Esophagus squamous epithelium (tissue), 5 donors: ENCODE measurements at regions not wholly inside any gene's neighbourhood (a gene's known extent, or its start where the extent isn't known, plus 50 kb on each side); places are given as distances from the start of the nearest gene placed in this dataset.

ENCODE experiments used
- DNase-seq: peaks from one replicate; lab custom pipeline; 2025; lab: John Stamatoyannopoulos, UW
- H3K27ac ChIP-seq, 4 donors: fragments of 200-600 bp; sonication (generic); one replicate each; pipeline ENCODE4 v1.5.1; 2016 to 2019; ENCODE audit warnings: mild to moderate bottlenecking in 1 of 4
- H3K27me3 ChIP-seq, 4 donors: fragments of 200-600 bp; sonication (generic); 1 replicate in 3 of 4; 2 replicates in 1 of 4; pipeline versions ENCODE4 v1.5.1 to v1.6.0; 2017 to 2021; ENCODE audit warnings: antibody characterized with exemption in 1 of 4
- H3K36me3 ChIP-seq, 3 donors: fragments of 200-600 bp; sonication (generic); one replicate each; pipeline ENCODE4 v1.5.1; 2016 to 2019
- H3K4me1 ChIP-seq, 3 donors: fragments of 200-600 bp; sonication (generic); one replicate each; pipeline ENCODE4 v1.5.1; 2017 to 2019
- H3K4me3 ChIP-seq, 4 donors: fragments of 200-600 bp; sonication (generic); 1 replicate in 3 of 4; 2 replicates in 1 of 4; pipeline ENCODE4 v1.5.1; 2016 to 2019; ENCODE audit warnings: mild to moderate bottlenecking in 2 of 4, moderate library complexity in 1 of 4
- H3K9me3 ChIP-seq, 3 donors: fragments of 200-600 bp; sonication (generic); one replicate each; pipeline ENCODE4 v1.5.1; 2016 to 2019
- POLR2A ChIP-seq, 4 donors: fragments of 450-650 bp; IDR thresholded peaks; one replicate each; pipeline ENCODE4 v1.6.1; 2017; ENCODE audit warnings: antibody characterized with exemption in 4 of 4, mild to moderate bottlenecking in 4 of 4, moderate library complexity in 3 of 4
- WGBS, 2 donors: methylation state at CpG; one replicate each; pipeline ENCODE4 v1.1.5; 2018; 5-methylcytosine and 5-hydroxymethylcytosine counted together
- intact Hi-C: fragments of 100-400 bp; cut with DNase I; formaldehyde crosslinking; loops from one replicate; pipeline ENCODE4 v1.15.0; 2022
- TF ChIP-seq, protein P1 (sequence below), 6 experiments: fragments of 450-650 bp in 4 of 6; fragments of 200-600 bp in 2 of 6; sonication (generic) in 2 of 6; IDR thresholded peaks; one replicate each; pipeline ENCODE4 v1.5.1; 2016 to 2019; ENCODE audit warnings: antibody characterized with exemption in 6 of 6, mild to moderate bottlenecking in 4 of 6, moderate library complexity in 4 of 6
- donor health status: DM: yes; HTN: yes; CAD: no.

DNA sequence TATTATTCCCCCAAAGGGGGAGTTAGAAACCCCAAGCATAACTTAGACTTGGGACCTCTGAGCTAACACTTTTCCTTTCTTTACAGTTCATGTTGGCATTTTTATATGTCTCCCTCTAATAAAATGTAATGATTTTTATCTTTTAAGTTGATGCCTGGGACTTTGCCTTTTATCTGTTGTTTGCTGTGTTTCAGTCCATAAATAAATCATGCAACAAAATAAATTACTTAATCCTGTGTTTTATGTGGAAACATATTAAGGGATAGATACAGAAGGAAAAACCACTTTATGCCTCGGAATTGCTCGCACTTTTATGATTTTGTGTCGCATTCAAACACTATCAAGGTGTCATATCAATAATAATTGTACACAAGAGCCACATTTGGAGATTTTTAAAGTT is 93.7 kb upstream of the TBC1D5 start:
- Histone ChIP-seq H3K4me1 (no peaks in the 10 kb centered on the region), H3K36me3 (no peaks in the 10 kb centered on the region), H3K27ac (no peak overlapping the region), H3K27me3 (peaks cover 0 to 7% (median 0%) of the 10 kb centered on the region in 4 donors), H3K4me3 (no peak overlapping the region), H3K9me3 (no peaks in the 10 kb centered on the region)
- TF ChIP-seq, protein P1, sequence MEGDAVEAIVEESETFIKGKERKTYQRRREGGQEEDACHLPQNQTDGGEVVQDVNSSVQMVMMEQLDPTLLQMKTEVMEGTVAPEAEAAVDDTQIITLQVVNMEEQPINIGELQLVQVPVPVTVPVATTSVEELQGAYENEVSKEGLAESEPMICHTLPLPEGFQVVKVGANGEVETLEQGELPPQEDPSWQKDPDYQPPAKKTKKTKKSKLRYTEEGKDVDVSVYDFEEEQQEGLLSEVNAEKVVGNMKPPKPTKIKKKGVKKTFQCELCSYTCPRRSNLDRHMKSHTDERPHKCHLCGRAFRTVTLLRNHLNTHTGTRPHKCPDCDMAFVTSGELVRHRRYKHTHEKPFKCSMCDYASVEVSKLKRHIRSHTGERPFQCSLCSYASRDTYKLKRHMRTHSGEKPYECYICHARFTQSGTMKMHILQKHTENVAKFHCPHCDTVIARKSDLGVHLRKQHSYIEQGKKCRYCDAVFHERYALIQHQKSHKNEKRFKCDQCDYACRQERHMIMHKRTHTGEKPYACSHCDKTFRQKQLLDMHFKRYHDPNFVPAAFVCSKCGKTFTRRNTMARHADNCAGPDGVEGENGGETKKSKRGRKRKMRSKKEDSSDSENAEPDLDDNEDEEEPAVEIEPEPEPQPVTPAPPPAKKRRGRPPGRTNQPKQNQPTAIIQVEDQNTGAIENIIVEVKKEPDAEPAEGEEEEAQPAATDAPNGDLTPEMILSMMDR (IDR thresholded peaks at IDR 0.05), result no peak
- no peak for TF ChIP-seq POLR2A (IDR thresholded peaks at IDR 0.05)
- WGBS, 2 donors, result 80 to 93% methylated on average over 3 of the region's 3 CpGs
- DNase-seq, result no peak
- intact Hi-C loops, result no loop called here

DNA sequence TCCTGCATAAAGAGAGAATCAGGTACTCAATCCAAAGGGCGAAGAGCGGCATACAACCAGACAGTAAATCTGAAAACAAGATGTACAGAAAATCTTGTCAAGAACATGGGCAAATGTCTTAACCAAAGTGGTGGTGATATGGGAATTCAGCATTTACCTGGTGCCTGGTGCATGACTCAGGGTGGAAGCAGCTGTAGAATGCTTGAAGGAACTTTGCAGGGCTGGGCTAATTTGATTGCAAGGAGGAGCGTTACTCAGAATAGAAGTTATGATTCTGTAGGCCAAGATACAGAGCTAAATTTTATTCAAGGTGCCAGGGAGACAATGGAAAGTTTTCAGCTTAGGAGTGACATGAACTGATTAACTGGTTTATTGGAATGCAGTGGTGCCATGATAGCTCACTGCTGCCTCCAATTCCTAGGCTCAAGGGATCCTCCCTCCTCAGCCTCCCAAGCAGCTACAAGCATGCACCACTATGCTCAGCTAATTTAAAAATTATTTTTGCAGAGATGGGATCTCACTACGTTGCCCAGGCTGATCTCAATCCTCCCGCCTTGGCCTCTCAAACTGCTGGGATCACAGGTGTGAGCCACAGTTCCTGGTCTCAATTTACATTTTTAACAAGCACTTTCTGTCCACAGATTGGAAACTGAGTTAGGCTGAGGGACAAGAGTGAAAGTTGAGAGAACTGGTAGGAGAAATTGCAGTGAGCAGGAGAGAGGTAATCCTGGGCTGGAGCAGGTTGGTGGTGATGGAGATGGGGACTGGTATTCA is 91.5 kb upstream of the TBC1D5 start:
- intact Hi-C loops, result loop anchor here (5.0 kb wide), 1 partner anchor 402 kb away; no protein-coding TSS in a partner anchor
- Histone ChIP-seq H3K27me3 (no peaks in the 10 kb centered on the region), H3K36me3 (no peaks in the 10 kb centered on the region), H3K4me3 (no peak overlapping the region), H3K27ac (no peak overlapping the region), H3K4me1 (no peaks in the 10 kb centered on the region), H3K9me3 (no peaks in the 10 kb centered on the region)
- DNase-seq, result no peak
- no peak for TF ChIP-seq POLR2A (IDR thresholded peaks at IDR 0.05)
- TF ChIP-seq, protein P1 (IDR thresholded peaks at IDR 0.05), result no peak
- 86 to 90% methylated on average over 5 of the region's 5 CpGs for WGBS, 2 donors

DNA sequence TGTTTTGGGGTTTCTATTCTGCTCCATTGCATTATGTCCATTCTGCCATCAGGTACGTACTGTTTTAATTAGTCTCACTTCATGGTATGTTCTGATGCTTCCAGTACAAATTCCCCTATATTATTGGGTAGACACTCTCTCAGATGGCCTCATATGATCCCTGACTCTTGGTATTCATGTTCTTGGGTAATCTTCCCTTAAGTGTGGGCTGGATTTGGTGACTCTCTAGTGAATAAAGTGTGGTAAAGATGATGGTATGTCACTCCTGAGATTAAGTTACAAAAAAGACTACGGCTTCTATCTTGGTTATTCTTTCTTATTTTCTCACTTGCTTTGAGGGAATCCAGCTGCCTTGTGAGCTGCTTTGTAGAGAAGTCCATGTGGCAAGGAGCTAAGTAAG is 89.6 kb upstream of the TBC1D5 start:
- Histone ChIP-seq H3K36me3 (no peaks in the 10 kb centered on the region), H3K27ac (no peak overlapping the region), H3K4me3 (no peak overlapping the region), H3K9me3 (no peaks in the 10 kb centered on the region), H3K27me3 (no peaks in the 10 kb centered on the region), H3K4me1 (no peaks in the 10 kb centered on the region)
- TF ChIP-seq POLR2A (IDR thresholded peaks at IDR 0.05), result no peak
- TF ChIP-seq, protein P1 (IDR thresholded peaks at IDR 0.05), result no peak
- DNase-seq, result no peak
- 83 to 92% methylated on average over 2 of the region's 2 CpGs for WGBS, 2 donors
- intact Hi-C loops, result loop anchor here (5.0 kb wide), 1 partner anchor 400 kb away; no protein-coding TSS in a partner anchor

DNA sequence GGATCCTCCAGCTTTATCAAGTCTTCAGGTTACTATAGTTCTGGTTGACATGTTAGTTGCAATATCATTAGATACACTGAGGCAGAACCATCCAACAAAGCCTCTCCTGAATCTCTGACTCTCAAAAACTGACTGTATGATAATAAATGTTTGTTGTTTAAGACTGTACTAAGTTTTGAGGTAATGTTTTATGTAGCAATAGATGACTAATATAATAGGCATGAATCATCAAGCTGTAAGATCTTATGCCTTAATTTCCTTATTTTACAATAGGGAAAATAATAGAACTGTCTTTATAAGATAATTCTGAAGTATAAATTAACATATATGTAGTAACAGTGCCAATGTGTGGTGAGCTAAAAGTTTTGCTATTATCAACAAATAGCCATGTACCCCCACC is 88.9 kb upstream of the TBC1D5 start:
- Histone ChIP-seq H3K4me3 (no peak overlapping the region), H3K27me3 (no peaks in the 10 kb centered on the region), H3K27ac (no peak overlapping the region), H3K36me3 (no peaks in the 10 kb centered on the region), H3K9me3 (no peaks in the 10 kb centered on the region), H3K4me1 (no peaks in the 10 kb centered on the region)
- intact Hi-C loops, result loop anchor here (5.0 kb wide), 1 partner anchor 399 kb away; no protein-coding TSS in a partner anchor
- TF ChIP-seq, protein P1 (IDR thresholded peaks at IDR 0.05), result no peak
- TF ChIP-seq POLR2A (IDR thresholded peaks at IDR 0.05), result no peak
- DNase-seq, result no peak

DNA sequence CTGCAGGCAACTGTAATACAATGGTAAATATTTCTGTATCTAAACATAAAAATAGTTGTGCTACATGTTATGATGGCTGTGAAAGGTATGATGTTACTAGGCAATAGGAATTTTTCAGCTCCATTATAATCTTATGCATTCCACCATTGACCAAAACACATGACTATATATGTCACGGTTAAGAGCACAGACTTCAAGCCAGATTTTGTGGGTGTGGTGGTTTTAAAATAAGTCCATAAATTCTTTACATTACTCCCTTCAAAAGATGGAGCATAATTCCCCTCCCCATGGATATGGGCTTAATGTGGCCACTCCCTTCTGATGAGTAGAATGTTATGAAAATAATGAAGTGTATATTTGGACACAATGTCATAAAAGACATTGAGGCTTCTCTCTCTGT is 88.4 kb upstream of the TBC1D5 start:
- H3K4me3 ChIP-seq, result no peak overlapping the region
- no peaks in the 10 kb centered on the region for H3K36me3 ChIP-seq
- intact Hi-C loops, result loop anchor here (5.0 kb wide), 1 partner anchor 398 kb away; no protein-coding TSS in a partner anchor
- 32 to 62% methylated on average over 1 of the region's 1 CpG for WGBS, 2 donors
- no peaks in the 10 kb centered on the region for H3K4me1 ChIP-seq
- H3K9me3 ChIP-seq, result no peaks in the 10 kb centered on the region
- H3K27me3 ChIP-seq, result no peaks in the 10 kb centered on the region
- no peak for DNase-seq
- no peak overlapping the region for H3K27ac ChIP-seq
- TF ChIP-seq POLR2A (IDR thresholded peaks at IDR 0.05), result no peak
- TF ChIP-seq, protein P1 (IDR thresholded peaks at IDR 0.05), result no peak
